ENCODE measurements at regions not wholly inside any gene's neighbourhood (a gene's known extent, or its start where the extent isn't known, plus 50 kb on each side); places are given as distances from the start of the nearest gene placed in this dataset.

DNA sequence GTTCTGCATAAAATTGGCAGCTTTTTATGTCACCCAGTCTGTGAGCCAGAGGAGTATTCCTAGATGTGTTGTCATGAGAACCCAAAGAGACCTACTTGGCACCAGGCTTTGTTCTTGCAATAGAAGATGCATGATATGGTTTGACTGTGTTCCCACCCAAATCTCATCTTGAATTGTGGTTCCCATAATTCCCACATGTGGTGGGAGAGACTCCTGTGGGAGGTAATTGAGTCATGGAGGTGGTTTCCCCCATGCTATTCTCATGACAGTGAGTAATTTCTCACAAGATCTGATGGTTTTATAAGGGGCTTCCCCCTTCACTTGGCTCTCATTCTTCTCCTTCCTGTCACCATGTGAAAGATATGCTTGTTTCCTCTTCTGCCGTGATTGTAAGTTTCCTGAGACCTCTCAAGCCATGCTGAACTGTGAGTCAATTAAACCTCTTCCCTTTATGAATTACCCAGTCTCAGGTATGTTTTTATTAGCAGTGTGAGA, 572.0 kb upstream of the ATP2B1 start:
- TF ChIP-seq CTCF (IDR thresholded peaks at IDR 0.05) (no peak), POLR2A (IDR thresholded peaks at IDR 0.05) (no peak)
